ENCODE measurements at regions not wholly inside any gene's neighbourhood (a gene's known extent, or its start where the extent isn't known, plus 50 kb on each side); places are given as distances from the start of the nearest gene placed in this dataset.

- WGBS, 2 donors: 26 to 32% methylated on average over 2 of the region's 2 CpGs
These were observed 256.5 kb downstream of the CETN3 start for GRCh38 chr5:90153031-90153430.

GRCh38 chr5:90144625-90145327 is 264.8 kb downstream of the CETN3 start:
- H3K4me1 ChIP-seq: no peaks in the 10 kb centered on the region
- H3K4me3 ChIP-seq: no peak overlapping the region
- intact Hi-C loops (cut with DNase I): no loop called here
- 73 to 90% methylated on average over 6 of the region's 6 CpGs for WGBS, 2 donors
- DNase-seq: no peak
- no peak overlapping the region for H3K27ac ChIP-seq
- H3K27me3 ChIP-seq: no peaks in the 10 kb centered on the region
- H3K9me3 ChIP-seq: peaks cover 0 to 4% (median 0%) of the 10 kb centered on the region in 3 donors
- TF ChIP-seq, protein P1, sequence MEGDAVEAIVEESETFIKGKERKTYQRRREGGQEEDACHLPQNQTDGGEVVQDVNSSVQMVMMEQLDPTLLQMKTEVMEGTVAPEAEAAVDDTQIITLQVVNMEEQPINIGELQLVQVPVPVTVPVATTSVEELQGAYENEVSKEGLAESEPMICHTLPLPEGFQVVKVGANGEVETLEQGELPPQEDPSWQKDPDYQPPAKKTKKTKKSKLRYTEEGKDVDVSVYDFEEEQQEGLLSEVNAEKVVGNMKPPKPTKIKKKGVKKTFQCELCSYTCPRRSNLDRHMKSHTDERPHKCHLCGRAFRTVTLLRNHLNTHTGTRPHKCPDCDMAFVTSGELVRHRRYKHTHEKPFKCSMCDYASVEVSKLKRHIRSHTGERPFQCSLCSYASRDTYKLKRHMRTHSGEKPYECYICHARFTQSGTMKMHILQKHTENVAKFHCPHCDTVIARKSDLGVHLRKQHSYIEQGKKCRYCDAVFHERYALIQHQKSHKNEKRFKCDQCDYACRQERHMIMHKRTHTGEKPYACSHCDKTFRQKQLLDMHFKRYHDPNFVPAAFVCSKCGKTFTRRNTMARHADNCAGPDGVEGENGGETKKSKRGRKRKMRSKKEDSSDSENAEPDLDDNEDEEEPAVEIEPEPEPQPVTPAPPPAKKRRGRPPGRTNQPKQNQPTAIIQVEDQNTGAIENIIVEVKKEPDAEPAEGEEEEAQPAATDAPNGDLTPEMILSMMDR (IDR thresholded peaks at IDR 0.05): no peak
- TF ChIP-seq POLR2A (IDR thresholded peaks at IDR 0.05): no peak
- H3K36me3 ChIP-seq: no peaks in the 10 kb centered on the region

More at GRCh38 chr5:90153031-90153430, 256.5 kb downstream of the CETN3 start:
- intact Hi-C loops (cut with DNase I): no loop called here
- TF ChIP-seq, protein P1 (IDR thresholded peaks at IDR 0.05): no peak
- TF ChIP-seq POLR2A (IDR thresholded peaks at IDR 0.05): no peak
- Histone ChIP-seq H3K27me3 (no peaks in the 10 kb centered on the region), H3K4me1 (no peaks in the 10 kb centered on the region), H3K9me3 (no peaks in the 10 kb centered on the region), H3K4me3 (no peak overlapping the region), H3K27ac (no peak overlapping the region), H3K36me3 (no peaks in the 10 kb centered on the region)
- DNase-seq: no peak

GRCh38 chr5:90142541-90142940 is 267.0 kb downstream of the CETN3 start:
- DNase-seq: no peak
- 60 to 83% methylated on average over 1 of the region's 1 CpG for WGBS, 2 donors

GRCh38 chr5:90141984-90142383 is 267.6 kb downstream of the CETN3 start:
- H3K4me3 ChIP-seq: no peak overlapping the region

More at GRCh38 chr5:90142541-90142940, 267.0 kb downstream of the CETN3 start:
- intact Hi-C loops (cut with DNase I): no loop called here
- H3K36me3 ChIP-seq: no peaks in the 10 kb centered on the region
- TF ChIP-seq POLR2A (IDR thresholded peaks at IDR 0.05): no peak
- H3K4me3 ChIP-seq: no peak overlapping the region
- H3K4me1 ChIP-seq: no peaks in the 10 kb centered on the region
- H3K9me3 ChIP-seq: peaks cover 0 to 4% (median 0%) of the 10 kb centered on the region in 3 donors
- no peak overlapping the region for H3K27ac ChIP-seq
- no peaks in the 10 kb centered on the region for H3K27me3 ChIP-seq

GRCh38 chr5:90136952-90137528 is 272.5 kb downstream of the CETN3 start:
- no peak for DNase-seq
- no peak overlapping the region for H3K27ac ChIP-seq
- no peak overlapping the region for H3K4me3 ChIP-seq
- no peaks in the 10 kb centered on the region for H3K36me3 ChIP-seq
- H3K27me3 ChIP-seq: no peaks in the 10 kb centered on the region
- WGBS, 2 donors: 78 to 86% methylated on average over 4 of the region's 10 CpGs
- no peaks in the 10 kb centered on the region for H3K4me1 ChIP-seq
- no peak for TF ChIP-seq POLR2A (IDR thresholded peaks at IDR 0.05)
- TF ChIP-seq, protein P1 (IDR thresholded peaks at IDR 0.05): no peak
- no peaks in the 10 kb centered on the region for H3K9me3 ChIP-seq
- intact Hi-C loops (cut with DNase I): no loop called here

More at GRCh38 chr5:90141984-90142383, 267.6 kb downstream of the CETN3 start:
- H3K27me3 ChIP-seq: no peaks in the 10 kb centered on the region
- WGBS, 2 donors: 84 to 90% methylated on average over 3 of the region's 3 CpGs
- no peaks in the 10 kb centered on the region for H3K4me1 ChIP-seq
- H3K9me3 ChIP-seq: peaks cover 0 to 4% (median 0%) of the 10 kb centered on the region in 3 donors
- no peak for DNase-seq
- H3K27ac ChIP-seq: no peak overlapping the region
- H3K36me3 ChIP-seq: no peaks in the 10 kb centered on the region
- intact Hi-C loops (cut with DNase I): no loop called here
- TF ChIP-seq, protein P1 (IDR thresholded peaks at IDR 0.05): no peak
- TF ChIP-seq POLR2A (IDR thresholded peaks at IDR 0.05): no peak
